Transverse colon (tissue), 4 donors: ENCODE measurements at regions not wholly inside any gene's neighbourhood (a gene's known extent, or its start where the extent isn't known, plus 50 kb on each side); places are given as distances from the start of the nearest gene placed in this dataset.

Experiments
- CTCF ChIP-seq, 5 experiments: fragments of 200-600 bp in 3 of 5; fragments of 450-650 bp in 2 of 5; sonication (generic) in 3 of 5; IDR thresholded peaks; 1 replicate in 2 of 5; 2 replicates in 3 of 5; pipeline ENCODE4 v1.5.1; 2016 to 2017; ENCODE audit warnings: antibody characterized with exemption in 5 of 5, inconsistent platforms in 3 of 5, mild to moderate bottlenecking in 2 of 5, moderate library complexity in 1 of 5
- EP300 ChIP-seq: sonication (generic); formaldehyde crosslinking; IDR thresholded peaks from one replicate; pipeline ENCODE4 v1.6.1; 2017; ENCODE audit warnings: antibody characterized with exemption, low read depth
- POLR2A ChIP-seq: fragments of 450-650 bp; IDR thresholded peaks from one replicate; pipeline ENCODE4 v1.6.1; 2016; ENCODE audit warnings: antibody characterized with exemption, mild to moderate bottlenecking, moderate library complexity
- POLR2AphosphoS5 ChIP-seq, 3 donors: sonication (generic); formaldehyde crosslinking; IDR thresholded peaks; one replicate each; pipeline ENCODE4 v1.6.1; 2016; ENCODE audit warnings: antibody characterized with exemption in 3 of 3

- TF ChIP-seq CTCF (IDR thresholded peaks at IDR 0.05) (no peak), POLR2A (no peak), POLR2AphosphoS5 (IDR thresholded peaks at IDR 0.05) (no peak), EP300 (no peak)
Observed at GRCh38 chr13:53941588-53942190, 913.1 kb downstream of the OLFM4 start.
